Left hindlimb (tissue), 1 donor: ENCODE measurements at regions not wholly inside any gene's neighbourhood (a gene's known extent, or its start where the extent isn't known, plus 50 kb on each side); places are given as distances from the start of the nearest gene placed in this dataset.
A peak's percentile ranks its signal among the peaks of the same experiment; 100 is the strongest.

Source experiments
- DNase-seq: peaks from one replicate; pipeline ENCODE4 v3.0.0-alpha.2; 2018

GRCh38 chr6:21824431-21825177 lies 231.1 kb downstream of the SOX4 start:
- DNase-seq, result no peak

DNA sequence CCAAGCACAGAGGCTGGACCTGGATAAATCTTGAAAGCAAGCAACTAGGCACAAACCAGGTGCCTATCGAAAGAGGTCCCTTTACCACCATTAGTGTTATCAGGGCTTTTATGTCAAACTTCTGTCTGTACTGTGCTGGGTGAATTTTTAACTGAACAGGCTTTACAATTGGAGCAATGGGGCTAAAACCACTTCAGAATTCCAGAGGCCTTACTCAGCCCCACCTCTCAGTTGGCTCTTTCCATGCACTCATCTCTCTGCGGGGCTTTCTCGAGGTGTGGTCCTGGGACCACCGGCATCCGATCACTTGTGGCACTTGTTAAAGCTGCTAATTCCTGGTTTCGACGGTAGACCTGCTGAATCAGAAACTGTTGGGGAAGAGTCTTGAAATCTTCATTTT lies 232.5 kb downstream of the SOX4 start:
- no peak for DNase-seq

DNA sequence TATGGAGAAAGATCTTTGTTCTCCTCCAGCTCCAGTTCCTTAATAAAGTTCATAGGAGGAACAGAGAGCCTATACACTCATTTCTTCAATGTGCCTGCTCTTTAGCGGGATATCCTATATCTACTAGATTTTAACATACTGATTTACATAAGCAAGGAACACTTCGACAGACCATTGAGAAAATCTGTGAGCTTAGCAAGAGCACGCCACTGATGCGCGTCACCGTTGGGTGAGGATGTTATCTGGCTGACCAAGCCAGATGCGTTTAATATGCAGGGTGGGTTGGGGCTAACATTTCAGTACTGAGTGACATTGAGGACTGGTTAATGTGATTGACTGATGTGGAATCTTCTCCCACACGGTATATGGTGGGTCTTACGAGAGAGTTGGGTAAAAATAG lies 233.4 kb downstream of the SOX4 start:
- no peak for DNase-seq

GRCh38 chr6:21827425-21828202 lies 234.1 kb downstream of the SOX4 start:
- DNase-seq, result no peak

DNA sequence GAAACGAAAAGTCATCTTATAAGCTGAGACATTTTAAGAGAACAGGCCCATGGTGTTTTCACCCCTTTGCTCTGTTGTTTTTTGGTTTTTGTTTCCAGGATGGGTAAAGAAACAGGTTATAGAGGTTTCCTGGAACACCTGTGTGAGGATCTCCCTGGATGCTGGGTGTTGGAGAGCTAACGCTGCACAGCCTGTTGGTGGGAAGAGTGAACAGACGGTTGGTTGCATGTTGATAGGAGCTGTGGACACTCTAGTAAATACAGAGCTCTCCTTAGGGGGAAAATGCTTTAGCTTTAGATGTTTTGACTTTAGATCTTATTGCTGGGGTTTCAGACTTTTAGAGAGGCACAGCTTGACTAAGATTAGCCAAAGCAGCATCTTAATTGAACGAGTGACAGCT lies 235.2 kb downstream of the SOX4 start:
- DNase-seq, result no peak

- no peak for DNase-seq
Measured at GRCh38 chr6:21829126-21829525, 235.6 kb downstream of the SOX4 start.

GRCh38 chr6:21831521-21832291 lies 238.2 kb downstream of the SOX4 start:
- no peak for DNase-seq

- no peak for DNase-seq
Measured at GRCh38 chr6:21836277-21836676, 242.7 kb downstream of the SOX4 start.

GRCh38 chr6:21836772-21837425 lies 243.3 kb downstream of the SOX4 start:
- no peak for DNase-seq

DNA sequence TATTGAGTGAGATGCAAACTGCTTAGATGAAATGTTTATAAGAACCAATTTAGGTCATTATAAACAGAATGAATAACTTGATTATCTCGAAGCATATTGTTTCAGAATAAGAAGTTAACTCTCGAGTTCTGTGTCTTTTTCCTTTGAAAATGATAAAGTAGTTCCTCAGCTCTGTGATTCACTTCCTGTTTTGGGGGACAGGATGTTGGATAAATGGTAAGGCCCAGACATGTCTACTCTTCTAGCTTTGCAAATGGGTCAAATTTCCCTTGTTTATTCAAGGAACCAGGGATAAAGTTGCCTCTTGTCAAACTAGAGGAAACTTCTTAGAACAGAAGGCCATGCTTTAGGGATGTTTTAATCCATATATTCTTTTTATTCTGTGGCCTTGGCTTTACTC lies 246.9 kb downstream of the SOX4 start:
- no peak for DNase-seq

GRCh38 chr6:21842875-21843645 lies 249.5 kb downstream of the SOX4 start:
- no peak for DNase-seq

GRCh38 chr6:21844120-21844917 lies 250.8 kb downstream of the SOX4 start:
- DNase-seq, result no peak

DNA sequence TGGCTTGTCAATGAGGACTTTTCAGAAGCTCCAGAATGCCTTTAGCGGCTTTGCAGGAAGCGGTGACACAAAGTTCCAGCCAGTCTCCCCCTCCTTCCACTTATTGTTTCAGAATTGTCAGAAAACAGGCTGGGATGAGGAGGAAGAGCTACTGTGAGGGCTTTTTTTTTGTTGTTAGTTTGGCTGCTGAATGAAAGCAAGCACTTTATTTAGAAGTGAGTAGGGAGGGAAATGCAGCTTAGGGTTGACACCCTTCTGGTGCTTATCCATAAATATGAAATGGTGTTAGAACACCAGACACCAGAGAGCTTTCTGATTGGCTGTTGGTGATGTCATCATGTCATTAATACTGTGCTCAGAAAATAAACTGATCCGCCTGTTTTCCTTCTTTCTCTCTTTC lies 251.5 kb downstream of the SOX4 start:
- no peak for DNase-seq

- DNase-seq, result no peak
Measured at GRCh38 chr6:21845439-21846140, 252.0 kb downstream of the SOX4 start.

GRCh38 chr6:21846541-21847451 lies 253.2 kb downstream of the SOX4 start:
- peak; percentile 51 for DNase-seq

GRCh38 chr6:21847711-21848480 lies 254.3 kb downstream of the SOX4 start:
- no peak for DNase-seq

- DNase-seq, result no peak
Measured at GRCh38 chr6:21850691-21851090, 257.1 kb downstream of the SOX4 start.

GRCh38 chr6:21855811-21856455 lies 262.4 kb downstream of the SOX4 start:
- DNase-seq, result no peak
